Muscle of leg (tissue), 3 donors: ENCODE measurements at regions not wholly inside any gene's neighbourhood (a gene's known extent, or its start where the extent isn't known, plus 50 kb on each side); places are given as distances from the start of the nearest gene placed in this dataset.

ENCODE experiments used
- DNase-seq: peaks from one replicate; pipeline ENCODE4 v3.0.0; 2013
- H3K27ac ChIP-seq: one replicate; pipeline ENCODE4 v1.5.1; 2013; ENCODE audit warnings: mild to moderate bottlenecking, low read length, control low read depth
- H3K27me3 ChIP-seq: one replicate; pipeline ENCODE4 v1.6.1; 2013; ENCODE audit warnings: low read length; ENCODE audit not compliant: control insufficient read depth, insufficient read depth
- H3K36me3 ChIP-seq: one replicate; pipeline ENCODE4 v1.6.1; 2013; ENCODE audit warnings: low read length; ENCODE audit not compliant: control insufficient read depth, insufficient read depth
- H3K4me1 ChIP-seq: one replicate; pipeline ENCODE4 v1.6.1; 2013; ENCODE audit warnings: low read length; ENCODE audit not compliant: control insufficient read depth, insufficient read depth
- H3K4me3 ChIP-seq: one replicate; pipeline ENCODE4 v1.5.1; 2013; ENCODE audit warnings: low read length, control low read depth
- H3K9me3 ChIP-seq: replicated peaks from 2 replicates; pipeline ENCODE4 v1.6.1; 2013; ENCODE audit warnings: low read depth, low read length; ENCODE audit not compliant: control insufficient read depth
- WGBS: methylation state at CpG from one replicate; pipeline ENCODE4 v1.1.5; 2013; ENCODE audit warnings: missing lambda C conversion rate; ENCODE audit not compliant: insufficient coverage; 5-methylcytosine and 5-hydroxymethylcytosine counted together

GRCh38 chr18:47747260-47747795 lies 183.1 kb downstream of the SMAD2 start:
- Histone ChIP-seq H3K9me3 (no peaks in the 10 kb centered on the region), H3K4me3 (no peak overlapping the region), H3K27me3 (peaks cover 23% of the 10 kb centered on the region), H3K4me1 (peaks cover 4% of the 10 kb centered on the region), H3K36me3 (no peaks in the 10 kb centered on the region), H3K27ac (no peak overlapping the region)
- WGBS: 67% methylated on average over 10 of the region's 12 CpGs
- no peak for DNase-seq

DNA sequence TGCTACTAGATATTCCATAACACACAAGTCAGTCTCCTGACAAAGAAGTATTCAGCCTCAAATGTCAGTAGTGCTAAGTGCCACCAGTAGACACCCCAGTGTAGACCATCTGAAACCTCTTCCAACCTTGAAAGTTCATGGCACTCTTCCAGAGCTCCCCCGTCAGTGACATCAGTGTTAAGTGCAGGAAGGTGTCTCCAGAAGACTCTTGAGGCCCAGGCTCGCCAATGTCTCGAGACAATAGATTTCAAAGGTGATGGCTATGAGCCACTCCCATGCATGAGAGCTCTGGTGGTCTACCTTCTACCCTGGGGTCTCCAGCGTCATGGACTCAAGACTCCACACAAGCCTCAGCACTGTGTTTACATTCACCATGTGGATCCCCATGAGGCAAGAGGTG lies 183.8 kb downstream of the SMAD2 start:
- Histone ChIP-seq H3K4me3 (no peak overlapping the region), H3K36me3 (no peaks in the 10 kb centered on the region), H3K9me3 (no peaks in the 10 kb centered on the region), H3K27ac (no peak overlapping the region), H3K4me1 (peaks cover 4% of the 10 kb centered on the region), H3K27me3 (peaks cover 23% of the 10 kb centered on the region)
- DNase-seq: no peak
- WGBS: 79% methylated on average over 3 of the region's 4 CpGs

DNA sequence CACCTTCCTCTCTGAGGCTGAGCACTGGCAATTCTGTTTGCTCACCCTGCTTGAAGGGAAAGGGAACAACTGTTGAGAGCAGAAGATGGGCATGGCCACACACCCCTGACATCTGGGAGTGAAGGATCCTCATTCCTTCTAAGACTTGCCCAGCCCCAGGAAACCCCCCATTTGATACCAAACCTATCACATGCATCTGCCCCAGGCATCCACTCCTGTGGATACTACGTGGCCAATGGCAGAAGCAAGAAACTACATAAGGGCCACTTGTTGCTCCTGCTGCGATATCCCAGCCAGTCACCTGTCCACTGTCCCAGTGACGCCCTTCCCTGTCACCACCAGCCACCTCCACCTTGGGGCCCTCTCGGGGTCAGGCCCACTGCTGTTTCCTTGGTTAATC lies 185.2 kb downstream of the SMAD2 start:
- 95% methylated on average over 3 of the region's 4 CpGs for WGBS
- DNase-seq: no peak
- Histone ChIP-seq H3K27me3 (peaks cover 18% of the 10 kb centered on the region), H3K4me1 (peaks cover 4% of the 10 kb centered on the region), H3K36me3 (no peaks in the 10 kb centered on the region), H3K9me3 (no peaks in the 10 kb centered on the region), H3K4me3 (no peak overlapping the region), H3K27ac (no peak overlapping the region)

DNA sequence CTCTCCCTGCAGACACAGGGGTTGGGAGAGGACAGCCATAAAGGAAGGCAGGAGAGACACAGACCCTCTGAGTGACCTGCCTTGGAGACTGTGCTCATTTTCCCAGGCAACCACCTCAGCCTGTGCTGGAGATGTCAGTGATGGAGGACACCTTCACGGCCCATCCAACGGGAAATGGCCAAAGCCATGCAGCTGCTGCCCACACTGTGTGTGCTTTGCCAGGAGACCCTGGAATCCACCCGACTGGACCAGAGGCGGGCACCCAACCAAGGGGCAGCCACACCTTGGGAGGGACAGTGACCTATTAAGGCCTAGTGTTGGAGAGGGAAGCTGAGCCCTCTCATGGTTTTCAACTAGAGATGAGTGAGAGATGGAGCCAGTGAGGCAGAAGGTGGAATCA lies 192.5 kb downstream of the SMAD2 start:
- Histone ChIP-seq H3K9me3 (no peaks in the 10 kb centered on the region), H3K27ac (no peak overlapping the region), H3K36me3 (no peaks in the 10 kb centered on the region), H3K27me3 (peaks cover 10% of the 10 kb centered on the region), H3K4me3 (no peak overlapping the region), H3K4me1 (no peaks in the 10 kb centered on the region)
- DNase-seq: no peak
- 91% methylated on average over 4 of the region's 4 CpGs for WGBS

GRCh38 chr18:47737198-47737830 lies 193.1 kb downstream of the SMAD2 start:
- H3K4me1 ChIP-seq: no peaks in the 10 kb centered on the region
- no peak overlapping the region for H3K27ac ChIP-seq
- no peaks in the 10 kb centered on the region for H3K36me3 ChIP-seq
- H3K27me3 ChIP-seq: peaks cover 10% of the 10 kb centered on the region
- H3K9me3 ChIP-seq: no peaks in the 10 kb centered on the region
- DNase-seq: no peak
- no peak overlapping the region for H3K4me3 ChIP-seq
- WGBS: 81% methylated on average over 9 of the region's 12 CpGs

- 86% methylated on average over 2 of the region's 5 CpGs for WGBS
- H3K27ac ChIP-seq: no peak overlapping the region
- H3K36me3 ChIP-seq: no peaks in the 10 kb centered on the region
- H3K9me3 ChIP-seq: no peaks in the 10 kb centered on the region
- H3K4me3 ChIP-seq: no peak overlapping the region
- H3K4me1 ChIP-seq: no peaks in the 10 kb centered on the region
- peaks cover 10% of the 10 kb centered on the region for H3K27me3 ChIP-seq
- DNase-seq: no peak
Measured at GRCh38 chr18:47736376-47737140, 193.9 kb downstream of the SMAD2 start.

GRCh38 chr18:47735041-47735702 lies 195.3 kb downstream of the SMAD2 start:
- H3K27ac ChIP-seq: no peak overlapping the region
- 69% methylated on average over 3 of the region's 8 CpGs for WGBS
- no peaks in the 10 kb centered on the region for H3K36me3 ChIP-seq
- peaks cover 12% of the 10 kb centered on the region for H3K27me3 ChIP-seq
- no peak for DNase-seq
- H3K9me3 ChIP-seq: no peaks in the 10 kb centered on the region
- no peaks in the 10 kb centered on the region for H3K4me1 ChIP-seq
- no peak overlapping the region for H3K4me3 ChIP-seq

GRCh38 chr18:47731276-47731675 lies 199.2 kb downstream of the SMAD2 start:
- peaks cover 8% of the 10 kb centered on the region for H3K27me3 ChIP-seq
- 87% methylated on average over 3 of the region's 5 CpGs for WGBS
- DNase-seq: no peak
- H3K36me3 ChIP-seq: no peaks in the 10 kb centered on the region
- no peaks in the 10 kb centered on the region for H3K4me1 ChIP-seq
- no peak overlapping the region for H3K27ac ChIP-seq
- no peak overlapping the region for H3K4me3 ChIP-seq
- no peaks in the 10 kb centered on the region for H3K9me3 ChIP-seq

DNA sequence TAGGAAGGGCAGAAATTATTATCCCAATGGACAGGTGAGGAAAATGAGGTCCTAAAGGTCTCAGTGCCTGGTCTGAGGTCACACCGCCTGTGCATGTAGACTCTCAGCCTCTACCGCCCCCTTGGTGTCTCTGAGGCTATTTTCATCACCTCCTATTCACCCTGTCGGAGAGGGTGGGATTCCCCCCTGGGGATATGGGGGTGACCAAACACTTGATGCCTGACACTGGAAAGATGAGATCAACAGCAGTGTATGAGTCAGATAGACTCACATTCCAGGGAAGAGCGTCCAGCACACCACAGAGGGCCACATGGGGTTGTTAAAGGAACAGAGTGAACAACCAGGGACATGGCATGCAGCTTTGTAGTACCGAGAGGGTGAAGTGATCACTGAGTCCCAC lies 199.7 kb downstream of the SMAD2 start:
- Histone ChIP-seq H3K36me3 (no peaks in the 10 kb centered on the region), H3K4me3 (no peak overlapping the region), H3K27me3 (peaks cover 6% of the 10 kb centered on the region), H3K9me3 (no peaks in the 10 kb centered on the region), H3K4me1 (no peaks in the 10 kb centered on the region), H3K27ac (no peak overlapping the region)
- no peak for DNase-seq
- WGBS: 28% methylated on average over 2 of the region's 5 CpGs

DNA sequence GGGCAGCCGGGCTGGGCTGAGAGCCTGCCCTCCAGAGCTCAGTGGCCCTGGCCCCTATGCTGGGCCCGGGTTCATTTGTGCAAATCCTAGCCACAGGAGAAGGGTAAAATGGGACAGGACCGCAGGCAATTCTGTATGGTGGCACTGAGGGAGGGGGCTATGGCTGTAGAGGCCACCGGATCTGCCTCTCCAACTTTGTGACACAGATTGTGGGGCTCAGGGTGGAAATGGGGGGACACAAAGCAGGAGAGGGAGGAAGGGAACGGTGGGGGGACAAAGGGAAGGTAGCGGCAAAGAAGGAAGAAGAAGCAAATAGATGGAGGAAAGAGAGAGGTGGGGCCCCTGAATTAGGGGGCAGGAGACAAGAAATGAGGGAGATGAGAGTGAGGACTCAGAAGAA lies 201.1 kb downstream of the SMAD2 start:
- Histone ChIP-seq H3K36me3 (no peaks in the 10 kb centered on the region), H3K4me3 (no peak overlapping the region), H3K27ac (no peak overlapping the region), H3K4me1 (no peaks in the 10 kb centered on the region), H3K27me3 (peaks cover 2% of the 10 kb centered on the region), H3K9me3 (no peaks in the 10 kb centered on the region)
- WGBS: 81% methylated on average over 6 of the region's 6 CpGs
- DNase-seq: no peak
